HUDEP-2 (cell line): ENCODE measurements at regions not wholly inside any gene's neighbourhood (a gene's known extent, or its start where the extent isn't known, plus 50 kb on each side); places are given as distances from the start of the nearest gene placed in this dataset.
"Not testable (repeated sequence)": the region's sequence is repeated elsewhere in the genome, so short reads cannot be mapped to it uniquely, and the experiment has no call there.

ENCODE experiments used
- DNase-seq, 76 experiments: peaks; one replicate each; lab custom pipeline; 2025; ENCODE audit not compliant: unreplicated experiment in 76 of 76; lab: John Stamatoyannopoulos, UW

- DNase-seq: no peak
Measured at GRCh38 chr1:4062041-4062440, 162.0 kb upstream of the C1orf174 start.

DNA sequence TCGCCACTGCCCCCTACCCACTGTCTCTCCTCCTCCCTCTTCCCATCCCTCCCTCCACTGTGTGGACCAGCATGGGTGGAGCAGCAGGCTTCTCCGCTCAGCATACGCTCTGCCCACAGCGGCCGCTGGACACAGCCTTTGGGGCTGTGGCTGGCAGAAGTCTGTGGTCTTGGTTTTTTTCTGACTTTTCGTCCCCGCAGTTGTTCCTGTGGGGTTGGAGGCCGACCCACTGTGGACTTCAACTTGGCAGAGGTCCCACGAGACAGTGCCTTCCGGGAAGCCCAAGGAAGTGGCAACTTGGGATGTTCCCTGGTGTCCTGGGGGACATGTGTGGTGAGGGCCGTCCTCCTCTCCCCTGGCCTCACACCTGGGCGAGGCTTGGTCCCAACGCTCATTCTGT, 162.5 kb upstream of the C1orf174 start:
- no peak for DNase-seq

DNA sequence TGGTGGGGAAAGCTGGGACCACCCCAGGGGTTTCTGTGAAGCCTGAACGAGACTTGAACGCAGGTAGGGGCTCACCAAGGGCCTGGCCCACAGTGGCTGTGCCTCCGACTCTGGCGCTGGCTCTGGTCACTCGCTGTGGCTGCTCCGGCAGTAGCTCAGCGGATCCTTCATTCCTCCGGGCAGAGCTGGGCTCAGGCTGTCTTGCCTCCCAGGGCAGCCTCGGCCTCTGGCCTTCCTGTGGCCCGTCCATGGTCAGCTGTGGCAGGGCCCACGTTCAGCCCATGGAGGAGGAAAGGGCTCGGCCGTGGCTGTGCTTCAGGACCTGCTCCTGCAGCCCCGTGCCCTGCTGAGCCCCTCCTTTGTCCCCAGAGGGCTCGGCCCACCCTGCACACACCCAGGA, 162.9 kb upstream of the C1orf174 start:
- no peak for DNase-seq

GRCh38 chr1:4063516-4063915, 163.4 kb upstream of the C1orf174 start:
- DNase-seq: no peak

DNA sequence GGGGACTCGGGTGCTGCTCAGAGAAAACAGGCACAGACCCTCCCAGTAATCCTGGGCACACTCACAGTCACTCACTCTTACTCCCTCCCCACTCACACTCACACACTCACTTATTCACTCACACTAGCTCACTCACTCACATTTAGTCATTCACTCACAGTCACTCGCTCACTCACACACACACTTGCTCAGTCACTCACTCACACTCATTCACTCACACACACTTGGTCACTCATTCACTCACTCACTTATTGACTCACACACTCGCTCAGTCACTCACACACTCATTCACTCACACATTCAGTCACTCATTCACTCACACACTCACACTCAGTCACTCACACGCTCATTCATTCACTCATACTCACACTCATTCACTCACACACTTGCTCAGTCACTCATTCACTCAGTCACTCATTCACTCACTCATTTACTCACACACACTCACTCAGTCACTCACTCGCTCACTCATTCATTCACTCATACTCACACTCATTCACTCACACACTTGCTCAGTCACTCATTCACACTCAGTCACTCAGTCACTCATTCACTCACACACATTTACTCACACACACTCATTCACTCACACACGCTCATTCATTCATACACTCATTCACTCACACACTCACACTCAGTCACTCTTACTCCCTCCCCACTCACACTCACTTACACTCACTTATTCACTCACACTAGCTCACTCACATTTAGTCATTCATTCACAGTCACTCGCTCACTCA, 164.2 kb upstream of the C1orf174 start:
- no peak for DNase-seq

DNA sequence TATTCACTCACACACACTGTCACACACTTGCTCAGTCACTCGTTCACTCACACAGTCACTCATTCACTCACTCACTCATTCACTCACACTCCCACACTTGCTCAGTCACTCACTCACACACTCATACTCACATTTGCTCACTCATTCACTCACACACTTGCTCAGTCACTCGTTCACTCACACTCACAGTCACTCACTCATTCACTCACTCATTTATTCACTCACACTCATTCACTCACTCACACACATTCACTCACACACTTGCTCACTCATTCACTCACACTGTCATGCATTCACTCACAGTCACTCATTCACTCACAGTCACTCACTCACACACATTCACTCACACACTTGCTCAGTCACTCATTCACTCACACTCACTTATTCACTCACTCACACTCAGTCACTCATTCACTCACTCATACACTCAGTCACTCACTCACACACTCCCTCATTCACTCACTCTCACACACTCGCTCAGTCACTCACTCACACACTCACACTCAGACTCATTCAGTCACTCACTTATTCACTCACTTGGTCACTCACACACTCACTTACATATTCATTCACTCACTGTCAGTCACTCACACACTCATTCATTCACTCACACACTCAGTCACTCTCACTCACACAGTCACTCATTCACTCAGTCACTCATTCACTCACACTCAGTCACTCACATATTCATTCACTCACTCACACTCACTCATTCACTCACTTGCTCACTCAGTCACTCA, 167.0 kb upstream of the C1orf174 start:
- DNase-seq: no peak

GRCh38 chr1:4068076-4068475, 168.0 kb upstream of the C1orf174 start:
- no peak for DNase-seq

DNA sequence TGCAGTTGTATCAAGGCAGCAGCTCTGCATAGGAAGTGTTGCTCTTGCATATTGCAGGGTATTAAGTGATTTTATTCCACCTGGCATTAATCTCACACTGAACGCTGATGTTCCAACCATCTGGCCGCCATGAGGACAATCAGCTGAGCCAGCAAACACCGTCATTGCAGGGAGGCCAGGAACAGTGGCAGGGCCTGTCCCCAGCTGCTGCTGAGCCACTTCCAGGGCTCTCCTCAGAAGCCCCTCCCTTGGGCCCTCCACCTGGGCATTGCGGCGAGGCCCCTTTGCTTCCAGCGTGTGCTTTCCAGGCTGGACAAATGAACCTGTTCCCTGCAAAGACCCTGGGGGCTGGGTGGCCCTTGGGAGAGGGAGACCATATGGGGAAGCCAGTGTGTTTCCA, 171.6 kb upstream of the C1orf174 start:
- no peak for DNase-seq

DNA sequence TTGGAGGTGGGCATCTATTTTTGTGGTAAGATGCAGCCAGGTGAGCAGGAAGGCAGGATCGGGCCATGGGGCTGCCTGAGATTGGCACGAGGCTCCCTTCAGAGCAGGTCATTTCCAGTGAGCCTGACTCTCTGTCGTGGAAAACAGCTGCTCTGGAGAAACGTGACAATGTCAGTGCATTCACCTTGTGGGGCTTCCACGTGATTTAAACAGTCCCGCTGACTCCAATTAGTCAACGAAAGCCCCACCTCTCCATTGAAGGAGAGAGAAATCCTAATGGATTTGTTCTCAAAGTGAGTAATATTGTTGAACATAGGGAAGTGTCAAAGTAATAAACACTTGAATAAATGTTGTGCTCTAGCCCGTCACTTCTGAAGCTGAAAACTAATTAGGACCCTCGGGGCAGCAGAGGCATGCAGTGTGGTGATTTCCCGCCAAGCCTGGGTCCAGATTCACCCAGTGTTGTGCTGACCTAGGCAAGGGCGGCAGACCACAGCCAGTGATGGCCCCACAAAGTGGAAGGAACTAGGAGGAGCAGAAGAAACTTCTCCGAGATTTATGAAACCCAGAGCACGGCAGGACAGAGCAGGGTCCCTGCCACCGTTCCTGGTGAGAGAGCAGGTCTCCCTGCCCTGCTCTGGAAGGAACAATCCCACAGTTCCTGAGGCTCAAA, 172.5 kb upstream of the C1orf174 start:
- no peak for DNase-seq

GRCh38 chr1:4075436-4076225, 175.6 kb upstream of the C1orf174 start:
- no peak for DNase-seq

- no peak for DNase-seq
Measured at GRCh38 chr1:4076346-4076745, 176.3 kb upstream of the C1orf174 start.

- not testable (repeated sequence) for DNase-seq
Measured at GRCh38 chr1:4078091-4078962, 178.3 kb upstream of the C1orf174 start.

DNA sequence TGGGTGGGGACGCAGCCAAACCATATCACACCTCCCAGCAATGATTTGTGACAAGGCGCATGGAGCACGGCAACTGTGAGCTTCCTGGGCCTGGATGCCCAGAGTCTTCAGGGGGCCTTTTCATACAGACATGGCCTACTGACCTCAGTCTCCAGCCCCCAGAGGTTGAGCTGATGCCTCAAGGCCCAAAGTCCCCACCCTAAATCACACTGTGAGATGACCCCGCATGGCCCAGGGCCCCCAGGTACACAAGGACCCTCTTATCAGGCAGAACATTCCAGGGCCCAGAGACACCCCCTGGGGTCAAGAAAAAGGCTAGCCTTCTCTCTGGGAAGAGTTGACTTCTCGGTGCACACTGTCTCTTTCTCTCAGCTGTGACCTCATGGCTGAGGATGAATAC, 179.7 kb upstream of the C1orf174 start:
- DNase-seq: no peak

- DNase-seq: no peak
Measured at GRCh38 chr1:4081806-4082711, 182.0 kb upstream of the C1orf174 start.

DNA sequence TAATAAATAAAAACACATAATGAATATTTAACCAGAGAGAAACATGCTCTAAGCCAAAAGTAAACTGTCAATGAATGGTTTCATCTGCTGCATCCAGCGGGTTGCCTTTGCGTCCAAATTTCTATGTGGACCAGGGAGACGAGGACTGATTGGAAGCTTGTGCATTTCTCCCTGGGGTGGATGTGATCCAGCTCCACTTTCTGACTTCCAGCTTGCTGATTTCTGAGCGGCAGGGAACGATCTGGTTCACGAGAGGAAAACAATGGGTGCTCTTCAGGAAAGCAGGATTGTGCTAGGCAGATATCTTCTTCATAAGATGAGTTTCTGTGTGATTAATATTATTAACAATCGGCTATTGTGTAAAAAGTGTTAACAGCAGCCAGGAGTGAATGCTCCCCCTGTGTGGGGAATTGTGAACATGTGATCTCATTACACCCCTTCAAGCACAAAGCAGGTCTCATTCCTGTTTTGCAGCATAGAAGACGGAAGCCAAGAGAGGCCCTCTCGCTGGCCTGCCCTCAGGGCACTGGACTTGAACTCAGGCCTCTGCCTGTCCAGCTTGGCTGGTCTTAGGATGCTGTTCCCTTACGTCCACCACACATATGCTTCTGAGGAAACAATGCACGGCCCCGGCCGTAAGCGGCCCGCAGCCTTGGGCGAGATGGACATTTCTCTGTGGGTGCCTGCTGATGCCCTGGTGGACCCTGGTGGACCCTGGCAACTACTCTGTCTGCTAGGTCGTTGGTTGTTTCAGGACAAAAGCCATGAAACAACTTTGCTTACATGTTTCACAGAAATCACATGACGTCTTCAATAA, 183.4 kb upstream of the C1orf174 start:
- no peak for DNase-seq

GRCh38 chr1:4084048-4084431, 184.0 kb upstream of the C1orf174 start:
- no peak for DNase-seq

GRCh38 chr1:4084446-4084845, 184.4 kb upstream of the C1orf174 start:
- no peak for DNase-seq

DNA sequence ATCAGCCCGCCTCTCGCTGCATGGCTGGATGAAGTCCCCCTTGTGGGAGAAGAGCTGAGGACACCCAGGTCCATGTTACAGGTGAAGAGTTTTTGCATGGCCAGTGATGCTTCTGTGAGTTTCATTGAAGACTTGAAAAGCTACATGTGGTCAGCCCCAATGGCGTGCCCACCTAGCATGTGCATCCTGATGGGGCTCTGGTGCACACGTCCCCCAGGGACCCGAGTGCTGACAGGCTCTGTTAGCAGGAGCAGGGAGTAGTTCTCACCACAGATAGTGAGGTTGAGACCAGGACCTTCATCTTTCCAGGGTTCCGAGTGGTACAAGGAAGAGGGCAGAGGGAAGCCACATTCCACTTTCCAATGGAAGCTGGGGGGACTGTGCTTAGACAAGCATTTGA, 184.8 kb upstream of the C1orf174 start:
- no peak for DNase-seq
